ENCODE measurements at regions not wholly inside any gene's neighbourhood (a gene's known extent, or its start where the extent isn't known, plus 50 kb on each side); places are given as distances from the start of the nearest gene placed in this dataset.

DNA sequence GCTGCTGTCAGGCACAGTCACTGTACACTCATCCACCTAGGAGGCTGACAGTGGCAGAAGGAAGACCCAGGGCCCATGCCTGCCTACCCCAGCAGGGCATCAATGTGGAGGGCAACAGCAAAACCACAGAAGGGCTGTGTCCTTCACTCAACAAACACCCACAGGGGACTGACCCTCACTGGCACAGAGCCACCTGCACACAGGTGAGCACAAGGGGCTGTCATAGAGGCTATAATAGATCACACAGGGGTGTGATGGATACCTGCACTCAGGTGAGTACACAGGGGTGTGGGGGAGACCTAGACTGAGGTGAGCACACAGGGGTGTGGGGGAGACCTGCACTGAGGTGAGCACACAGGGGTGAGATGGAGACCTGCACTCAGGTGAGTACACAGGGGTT lies 132.8 kb upstream of the TCERG1L start (continued):
- no peak for TF ChIP-seq USF2 (IDR thresholded peaks at IDR 0.05; ENCODE audit: borderline replicate concordance, low read depth, low read length)

DNA sequence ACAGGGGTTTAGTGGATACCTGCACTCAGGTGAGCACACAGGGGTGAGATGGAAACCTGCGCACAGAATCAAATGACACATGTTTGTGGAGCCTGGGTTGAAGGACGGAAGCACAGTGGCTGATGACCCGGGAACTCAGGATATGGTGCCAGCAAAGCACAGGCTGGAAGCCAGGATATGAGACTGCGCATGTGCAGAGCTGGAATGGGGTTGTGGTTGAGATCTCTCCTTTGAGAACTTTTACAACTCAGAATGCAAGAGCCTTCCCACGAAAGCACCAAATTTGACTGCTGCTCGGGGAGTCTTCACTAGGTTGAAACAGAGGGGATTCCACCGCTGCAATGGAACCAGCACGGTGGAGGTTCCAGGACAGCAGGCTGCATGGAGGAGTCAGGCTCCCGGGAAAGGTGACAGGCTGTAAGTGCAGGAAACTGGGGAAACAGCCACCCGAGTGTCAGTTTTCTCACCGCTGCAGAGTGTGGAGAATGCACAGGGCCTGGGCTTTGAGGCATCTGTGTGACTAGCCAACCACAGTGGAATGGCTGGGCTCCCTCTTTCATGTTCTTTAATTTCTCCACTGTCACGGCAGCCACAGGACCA lies 133.4 kb upstream of the TCERG1L start:
- no peak overlapping the region for H3K27ac ChIP-seq (ENCODE audit: control insufficient read depth, insufficient read depth)
- H3K4me1 ChIP-seq (ENCODE audit: control insufficient read depth, insufficient read depth, low read length): no peaks in the 10 kb centered on the region
- ChIA-PET SMC1A (ENCODE audit: uncharacterized antibody, unreplicated experiment) (no interaction called here), CTCF (no interaction called here), POLR2A (no interaction called here), RAD21 (ENCODE audit: unreplicated experiment) (no interaction called here)
- H3K27me3 ChIP-seq (replicated peaks in 1 of 2; ENCODE audit: control insufficient read depth in 2 of 2, insufficient read depth in 2 of 2, low read length in 1 of 2): no peaks in the 10 kb centered on the region
- intact Hi-C loops (cut with micrococcal nuclease; ENCODE audit: unreplicated experiment) (no loop called here), in situ Hi-C loops (cut with MboI) (no loop called here)
- DNase-seq (ENCODE audit: low read depth, low spot score): no peak
- H2AFZ ChIP-seq (ENCODE audit: control insufficient read depth, low read depth, low read length): no peak overlapping the region
- no peak for FAIRE-seq
- ATAC-seq: no peak
- no peak overlapping the region for H3K4me2 ChIP-seq (ENCODE audit: control insufficient read depth, insufficient read depth)
- no TSS peak for BruUV-seq (replicated peaks)
- no peaks in the 10 kb centered on the region for H3K9me3 ChIP-seq (replicated peaks; ENCODE audit: control insufficient read depth, insufficient read depth, low read length)
- no peaks in the 10 kb centered on the region for H3K79me2 ChIP-seq (ENCODE audit: control insufficient read depth, insufficient read depth, low read length)
- H3K9ac ChIP-seq (ENCODE audit: control insufficient read depth, insufficient read depth, low read length): no peak overlapping the region
- 30% methylated on average over 12 of the region's 12 CpGs for WGBS (ENCODE audit: insufficient coverage, insufficient replicate concordance, low lambda C conversion rate, missing lambda C conversion rate)
- H3K36me3 ChIP-seq (ENCODE audit: control insufficient read depth in 2 of 2, insufficient read depth in 2 of 2, low read length in 1 of 2): no peaks in the 10 kb centered on the region
- H4K20me1 ChIP-seq (ENCODE audit: control insufficient read depth, insufficient read depth): no peaks in the 10 kb centered on the region
- no peak overlapping the region for H3K4me3 ChIP-seq
- TF ChIP-seq, protein P1, sequence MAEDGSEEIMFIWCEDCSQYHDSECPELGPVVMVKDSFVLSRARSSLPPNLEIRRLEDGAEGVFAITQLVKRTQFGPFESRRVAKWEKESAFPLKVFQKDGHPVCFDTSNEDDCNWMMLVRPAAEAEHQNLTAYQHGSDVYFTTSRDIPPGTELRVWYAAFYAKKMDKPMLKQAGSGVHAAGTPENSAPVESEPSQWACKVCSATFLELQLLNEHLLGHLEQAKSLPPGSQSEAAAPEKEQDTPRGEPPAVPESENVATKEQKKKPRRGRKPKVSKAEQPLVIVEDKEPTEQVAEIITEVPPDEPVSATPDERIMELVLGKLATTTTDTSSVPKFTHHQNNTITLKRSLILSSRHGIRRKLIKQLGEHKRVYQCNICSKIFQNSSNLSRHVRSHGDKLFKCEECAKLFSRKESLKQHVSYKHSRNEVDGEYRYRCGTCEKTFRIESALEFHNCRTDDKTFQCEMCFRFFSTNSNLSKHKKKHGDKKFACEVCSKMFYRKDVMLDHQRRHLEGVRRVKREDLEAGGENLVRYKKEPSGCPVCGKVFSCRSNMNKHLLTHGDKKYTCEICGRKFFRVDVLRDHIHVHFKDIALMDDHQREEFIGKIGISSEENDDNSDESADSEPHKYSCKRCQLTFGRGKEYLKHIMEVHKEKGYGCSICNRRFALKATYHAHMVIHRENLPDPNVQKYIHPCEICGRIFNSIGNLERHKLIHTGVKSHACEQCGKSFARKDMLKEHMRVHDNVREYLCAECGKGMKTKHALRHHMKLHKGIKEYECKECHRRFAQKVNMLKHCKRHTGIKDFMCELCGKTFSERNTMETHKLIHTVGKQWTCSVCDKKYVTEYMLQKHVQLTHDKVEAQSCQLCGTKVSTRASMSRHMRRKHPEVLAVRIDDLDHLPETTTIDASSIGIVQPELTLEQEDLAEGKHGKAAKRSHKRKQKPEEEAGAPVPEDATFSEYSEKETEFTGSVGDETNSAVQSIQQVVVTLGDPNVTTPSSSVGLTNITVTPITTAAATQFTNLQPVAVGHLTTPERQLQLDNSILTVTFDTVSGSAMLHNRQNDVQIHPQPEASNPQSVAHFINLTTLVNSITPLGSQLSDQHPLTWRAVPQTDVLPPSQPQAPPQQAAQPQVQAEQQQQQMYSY (CRISPR knock-in tag; IDR thresholded peaks at IDR 0.05): no peak
- TF ChIP-seq POU2F2 (IDR thresholded peaks at IDR 0.05; ENCODE audit: borderline replicate concordance, low read depth, low read length) (no peak), NFXL1 (IDR thresholded peaks at IDR 0.05; ENCODE audit: borderline replicate concordance) (no peak), CREM (IDR thresholded peaks at IDR 0.05; ENCODE audit: low read depth) (no peak), ZNF24 (IDR thresholded peaks at IDR 0.05) (no peak), RUNX3 (IDR thresholded peaks at IDR 0.05; ENCODE audit: low read length) (no peak), MEF2B (IDR thresholded peaks at IDR 0.05; ENCODE audit: partially characterized antibody, poor library complexity, severe bottlenecking) (no peak), EGR1 (IDR thresholded peaks at IDR 0.05; ENCODE audit: borderline replicate concordance in 1 of 2, low read depth in 2 of 2, low read length in 2 of 2) (no peak), SREBF2 (IDR thresholded peaks at IDR 0.05; ENCODE audit: low read length) (no peak), JUNB (IDR thresholded peaks at IDR 0.05) (no peak), ELK1 (IDR thresholded peaks at IDR 0.05; ENCODE audit: low read depth, low read length) (no peak), E2F4 (IDR thresholded peaks at IDR 0.05; ENCODE audit: low read depth, low read length) (no peak), TAF1 (IDR thresholded peaks at IDR 0.05; ENCODE audit: borderline replicate concordance, low read depth, low read length) (no peak), ZNF384 (IDR thresholded peaks at IDR 0.05; ENCODE audit: borderline replicate concordance, low read depth, low read length) (no peak), ESRRA (IDR thresholded peaks at IDR 0.05; ENCODE audit: low read length) (no peak), NBN (IDR thresholded peaks at IDR 0.05) (no peak), KDM1A (IDR thresholded peaks at IDR 0.05; ENCODE audit: borderline replicate concordance) (no peak), SMAD1 (IDR thresholded peaks at IDR 0.05; ENCODE audit: low read depth, partially characterized antibody) (no peak)
